ENCODE measurements at regions not wholly inside any gene's neighbourhood (a gene's known extent, or its start where the extent isn't known, plus 50 kb on each side); places are given as distances from the start of the nearest gene placed in this dataset.

GRCh38 chr10:71078454-71079145 lies 133.8 kb upstream of the UNC5B start:
- no peaks in the 10 kb centered on the region for H3K36me3 ChIP-seq (ENCODE audit: control insufficient read depth, insufficient read depth, low read length)
- H3K9me3 ChIP-seq (ENCODE audit: control insufficient read depth, insufficient read depth, low read depth, low read length), result no peaks in the 10 kb centered on the region
- POLR2A ChIA-PET, result no interaction called here
- DNase-seq (ENCODE audit: low read depth, low spot score) (no peak), ATAC-seq (no peak)
- intact Hi-C loops (cut with micrococcal nuclease; ENCODE audit: unreplicated experiment) (no loop called here), in situ Hi-C loops (cut with HindIII; ENCODE audit: low pct_unique_long_range_greater_than_20kb, low sequenced_read_pairs) (no loop called here)
- no peak for TF ChIP-seq POLR2AphosphoS5 (IDR thresholded peaks at IDR 0.05; ENCODE audit: low read depth, low read length)
- no peak for TF ChIP-seq CTCF (IDR thresholded peaks at IDR 0.05)
- no peak for TF ChIP-seq TCF7L2 (IDR thresholded peaks at IDR 0.05; ENCODE audit: low read depth, low read length)
- no peak for TF ChIP-seq SIN3A (IDR thresholded peaks at IDR 0.05; ENCODE audit: borderline replicate concordance, insufficient read depth, low read depth, low read length)
- no peak for TF ChIP-seq REST (IDR thresholded peaks at IDR 0.05; ENCODE audit: insufficient read depth in 1 of 2, low read depth in 2 of 2, low read length in 1 of 2)
- 0 out of 2 replicates have a peak, but pooled peaks cover 4% of the 10 kb centered on the region for H3K4me1 ChIP-seq (ENCODE audit: control insufficient read depth, insufficient read depth, low read length)
- CTCF ChIA-PET, result no interaction called here
- H3K4me3 ChIP-seq (ENCODE audit: low read depth in 2 of 2, low read length in 2 of 2), result no peak overlapping the region
- BruUV-seq (replicated peaks), result no TSS peak
- H3K27me3 ChIP-seq (ENCODE audit: control insufficient read depth, insufficient read depth, low read length), result peaks cover 9% of the 10 kb centered on the region; the same call in 1 of the 2 replicates
- H3K27ac ChIP-seq (ENCODE audit: low read length), result no peak overlapping the region

GRCh38 chr10:71079761-71080380 lies 132.5 kb upstream of the UNC5B start:
- POLR2A ChIA-PET, result no interaction called here
- no peak for TF ChIP-seq CTCF (IDR thresholded peaks at IDR 0.05)
- no peak for TF ChIP-seq REST (IDR thresholded peaks at IDR 0.05; ENCODE audit: insufficient read depth in 1 of 2, low read depth in 2 of 2, low read length in 1 of 2)
- TF ChIP-seq TCF7L2 (IDR thresholded peaks at IDR 0.05; ENCODE audit: low read depth, low read length), result no peak
- no peak for TF ChIP-seq SIN3A (IDR thresholded peaks at IDR 0.05; ENCODE audit: borderline replicate concordance, insufficient read depth, low read depth, low read length)
- TF ChIP-seq POLR2AphosphoS5 (IDR thresholded peaks at IDR 0.05; ENCODE audit: low read depth, low read length), result no peak
- intact Hi-C loops (cut with micrococcal nuclease; ENCODE audit: unreplicated experiment), result no loop called here
- peaks cover 5% of the 10 kb centered on the region; the same call in 1 of the 2 replicates for H3K27me3 ChIP-seq (ENCODE audit: control insufficient read depth, insufficient read depth, low read length)
- no peak overlapping the region for H3K4me3 ChIP-seq (ENCODE audit: low read depth in 2 of 2, low read length in 2 of 2)
- H3K9me3 ChIP-seq (ENCODE audit: control insufficient read depth, insufficient read depth, low read depth, low read length), result no peaks in the 10 kb centered on the region
- no peak overlapping the region for H3K27ac ChIP-seq (ENCODE audit: low read length)
- DNase-seq (ENCODE audit: low read depth, low spot score), result no peak
- ATAC-seq, result no peak
- H3K4me1 ChIP-seq (ENCODE audit: control insufficient read depth, insufficient read depth, low read length), result no peaks in the 10 kb centered on the region
- in situ Hi-C loops (cut with HindIII; ENCODE audit: low pct_unique_long_range_greater_than_20kb, low sequenced_read_pairs), result no loop called here
- CTCF ChIA-PET, result no interaction called here
- BruUV-seq (replicated peaks), result no TSS peak
- H3K36me3 ChIP-seq (ENCODE audit: control insufficient read depth, insufficient read depth, low read length), result no peaks in the 10 kb centered on the region

All from Panc1 (cell line).